ENCODE measurements at regions not wholly inside any gene's neighbourhood (a gene's known extent, or its start where the extent isn't known, plus 50 kb on each side); places are given as distances from the start of the nearest gene placed in this dataset.

DNA sequence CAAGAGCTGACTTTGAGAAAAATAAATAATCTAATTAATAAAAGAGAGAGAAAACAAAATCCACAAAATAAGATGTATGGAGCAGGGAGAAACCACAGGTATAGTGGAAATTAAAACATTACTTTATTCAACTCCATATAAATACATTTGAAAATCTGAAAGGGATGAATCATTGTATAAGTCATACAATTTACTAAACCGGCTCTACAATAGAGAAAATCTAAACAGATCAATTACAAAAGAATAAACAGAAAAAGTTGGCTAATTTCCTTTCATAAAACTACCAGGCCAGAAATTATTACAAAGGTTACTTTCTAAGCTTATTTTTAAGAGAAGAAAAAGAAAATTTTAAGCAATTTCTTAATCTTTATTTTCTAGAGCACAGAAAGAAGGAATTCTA lies 51.3 kb upstream of the DRD2 start:
- dilution Hi-C loops (cut with MboI; ENCODE audit: extremely low pct_ligation_motif_present, low sequenced_read_pairs) = no loop called here
- H3K9me3 ChIP-seq (ENCODE audit: control insufficient read depth, low read depth, low read length) = no peaks in the 10 kb centered on the region
- no peak overlapping the region for H2AFZ ChIP-seq (ENCODE audit: control insufficient read depth, low read length)
- DNase-seq (ENCODE audit: low read depth, low spot score) (no peak), FAIRE-seq (no peak)
- H3K36me3 ChIP-seq (ENCODE audit: control insufficient read depth in 2 of 2, extremely low read depth in 1 of 2, insufficient read depth in 2 of 2, low read length in 2 of 2) = no peaks in the 10 kb centered on the region
- no peaks in the 10 kb centered on the region for H4K20me1 ChIP-seq (ENCODE audit: control insufficient read depth, extremely low read depth, insufficient read depth, low read length)
- H3K9ac ChIP-seq (ENCODE audit: control insufficient read depth, extremely low read depth, insufficient read depth, low read length) = no peak overlapping the region
- H3K27ac ChIP-seq (ENCODE audit: control insufficient read depth, insufficient read depth, low read length) = no peak overlapping the region
- no peaks in the 10 kb centered on the region for H3K9me1 ChIP-seq (ENCODE audit: control insufficient read depth, extremely low read depth, insufficient read depth, low read length)
- H3K27me3 ChIP-seq (ENCODE audit: control insufficient read depth, extremely low read depth, insufficient read depth, low read length) = no peaks in the 10 kb centered on the region
- TF ChIP-seq, protein P1, sequence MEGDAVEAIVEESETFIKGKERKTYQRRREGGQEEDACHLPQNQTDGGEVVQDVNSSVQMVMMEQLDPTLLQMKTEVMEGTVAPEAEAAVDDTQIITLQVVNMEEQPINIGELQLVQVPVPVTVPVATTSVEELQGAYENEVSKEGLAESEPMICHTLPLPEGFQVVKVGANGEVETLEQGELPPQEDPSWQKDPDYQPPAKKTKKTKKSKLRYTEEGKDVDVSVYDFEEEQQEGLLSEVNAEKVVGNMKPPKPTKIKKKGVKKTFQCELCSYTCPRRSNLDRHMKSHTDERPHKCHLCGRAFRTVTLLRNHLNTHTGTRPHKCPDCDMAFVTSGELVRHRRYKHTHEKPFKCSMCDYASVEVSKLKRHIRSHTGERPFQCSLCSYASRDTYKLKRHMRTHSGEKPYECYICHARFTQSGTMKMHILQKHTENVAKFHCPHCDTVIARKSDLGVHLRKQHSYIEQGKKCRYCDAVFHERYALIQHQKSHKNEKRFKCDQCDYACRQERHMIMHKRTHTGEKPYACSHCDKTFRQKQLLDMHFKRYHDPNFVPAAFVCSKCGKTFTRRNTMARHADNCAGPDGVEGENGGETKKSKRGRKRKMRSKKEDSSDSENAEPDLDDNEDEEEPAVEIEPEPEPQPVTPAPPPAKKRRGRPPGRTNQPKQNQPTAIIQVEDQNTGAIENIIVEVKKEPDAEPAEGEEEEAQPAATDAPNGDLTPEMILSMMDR (optimal IDR thresholded peaks at IDR 0.05 in 1 of 3, IDR thresholded peaks at IDR 0.05 in 1 of 3, conservative IDR thresholded peaks at IDR 0.05 in 1 of 3; ENCODE audit: extremely low read depth in 1 of 3, insufficient read depth in 2 of 3, low read length in 3 of 3) = no peak
- no peak for TF ChIP-seq EZH2 (IDR thresholded peaks at IDR 0.05; ENCODE audit: low read length)
- H3K4me3 ChIP-seq (ENCODE audit: control insufficient read depth in 2 of 3, extremely low read depth in 1 of 3, insufficient read depth in 2 of 3, low read depth in 1 of 3, low read length in 3 of 3) = no peak overlapping the region
- peaks cover 26% of the 10 kb centered on the region for H3K4me1 ChIP-seq (ENCODE audit: control insufficient read depth, extremely low read depth, insufficient read depth, low read length)
- no peaks in the 10 kb centered on the region for H3K79me2 ChIP-seq (ENCODE audit: control insufficient read depth, insufficient read depth, low read length)
- H3K4me2 ChIP-seq (ENCODE audit: control insufficient read depth, extremely low read depth, insufficient read depth, low read depth, low read length) = no peak overlapping the region
